Psoas muscle (tissue), 7 donors: ENCODE measurements at regions not wholly inside any gene's neighbourhood (a gene's known extent, or its start where the extent isn't known, plus 50 kb on each side); places are given as distances from the start of the nearest gene placed in this dataset.

Experiments
- ATAC-seq, 4 donors: fragments of 200-7000 bp; cut with Tn5 transposase; one replicate each; pipeline ENCODE4 v1.9.1; 2020; ENCODE audit warnings: moderate library complexity in 3 of 4, mild to moderate bottlenecking in 2 of 4
- DNase-seq, 2 donors: peaks; one replicate each; pipeline ENCODE4 v3.0.0-alpha.2; 2020
- H3K27ac ChIP-seq: fragments of 200-600 bp; one replicate; pipeline ENCODE4 v1.8.0; 2022
- H3K27me3 ChIP-seq, 3 donors: fragments of 200-600 bp in 1 of 3; one replicate each; pipeline versions ENCODE4 v1.6.1 to v1.8.0; 2013 to 2022; ENCODE audit warnings: low read length in 2 of 3, mild to moderate bottlenecking in 2 of 3, moderate library complexity in 1 of 3; ENCODE audit not compliant: insufficient read depth in 3 of 3
- H3K36me3 ChIP-seq, 2 donors: fragments of 200-600 bp in 1 of 2; one replicate each; pipeline versions ENCODE4 v1.6.1 to v1.8.0; 2013 to 2022; ENCODE audit warnings: low read depth in 1 of 2, mild to moderate bottlenecking in 1 of 2, moderate library complexity in 1 of 2; ENCODE audit not compliant: insufficient read depth in 1 of 2
- H3K4me1 ChIP-seq: fragments of 200-600 bp; one replicate; pipeline ENCODE4 v1.8.0; 2022
- H3K4me3 ChIP-seq: fragments of 200-600 bp; one replicate; pipeline ENCODE4 v1.8.0; 2022; ENCODE audit warnings: mild to moderate bottlenecking
- H3K9me3 ChIP-seq: fragments of 200-600 bp; one replicate; pipeline ENCODE4 v1.8.0; 2022
- CTCF ChIP-seq: fragments of 200-600 bp; IDR thresholded peaks from one replicate; pipeline ENCODE4 v1.8.0; 2022; ENCODE audit warnings: antibody characterized with exemption
- whole genome bisulfite sequencing, 3 donors: extraction: QIAGEN DNeasy Blood & Tissue Kit; methylation state at CpG; one replicate each; pipeline versions ENCODE4 v1.1.6 to v1.1.7; 2013; 5-methylcytosine and 5-hydroxymethylcytosine counted together
- intact Hi-C, 2 donors: fragments of 100-400 bp; cut with DNase I; formaldehyde crosslinking; loops; one replicate each; pipeline versions ENCODE4 v1.11.0 to v1.14.2; 2022
- donor health status: healthy with polysubstance abuse.
- donor health status: DM: no; HTN: no; CAD: no; lungs with moderate emphysema.
- donor health status: Bipolar disorder and iron deficiency.
- donor health status: healthy.
- donor health status: DM: yes; HTN: yes; CAD: no.
- donor health status: DM: no; HTN: no; CAD: no.
- donor health status: DM: yes; HTN: yes; CAD: no.

- intact Hi-C loops = no loop called here
- Histone ChIP-seq H3K27ac (no peak overlapping the region), H3K4me1 (no peaks in the 10 kb centered on the region), H3K36me3 (no peaks in the 10 kb centered on the region), H3K4me3 (no peak overlapping the region), H3K27me3 (no peaks in the 10 kb centered on the region), H3K9me3 (no peaks in the 10 kb centered on the region)
- TF ChIP-seq CTCF = no peak
- 85 to 92% (median 90%) methylated on average over 2 of the region's 2 CpGs for WGBS, 3 donors
- DNase-seq (no peak), ATAC-seq (no peak)
Observed at GRCh38 chr6:18976091-18976490, 588.9 kb downstream of the RNF144B start.

GRCh38 chr6:18976966-18977365, 589.8 kb downstream of the RNF144B start:
- ATAC-seq (no peak), DNase-seq (no peak)
- Histone ChIP-seq H3K27me3 (no peaks in the 10 kb centered on the region), H3K27ac (no peak overlapping the region), H3K4me3 (no peak overlapping the region), H3K9me3 (no peaks in the 10 kb centered on the region), H3K36me3 (no peaks in the 10 kb centered on the region), H3K4me1 (no peaks in the 10 kb centered on the region)
- 22 to 33% (median 31%) methylated on average over 1 of the region's 1 CpG for WGBS, 3 donors
- intact Hi-C loops = no loop called here
- TF ChIP-seq CTCF = no peak

- Histone ChIP-seq H3K4me3 (no peak overlapping the region), H3K27ac (no peak overlapping the region), H3K36me3 (no peaks in the 10 kb centered on the region), H3K4me1 (no peaks in the 10 kb centered on the region), H3K27me3 (no peaks in the 10 kb centered on the region), H3K9me3 (no peaks in the 10 kb centered on the region)
- 60 to 71% (median 66%) methylated on average over 3 of the region's 3 CpGs for WGBS, 3 donors
- intact Hi-C loops = no loop called here
- TF ChIP-seq CTCF = no peak
- no peak for ATAC-seq
- no peak for DNase-seq
Observed at GRCh38 chr6:18978337-18979128, 591.4 kb downstream of the RNF144B start.

GRCh38 chr6:18985061-18985460, 597.9 kb downstream of the RNF144B start:
- no peak overlapping the region for H3K27ac ChIP-seq

More at GRCh38 chr6:18985061-18985460, 597.9 kb downstream of the RNF144B start:
- Histone ChIP-seq H3K9me3 (no peaks in the 10 kb centered on the region), H3K36me3 (no peaks in the 10 kb centered on the region), H3K4me1 (no peaks in the 10 kb centered on the region), H3K4me3 (no peak overlapping the region), H3K27me3 (no peaks in the 10 kb centered on the region)
- 92 to 94% (median 92%) methylated on average over 8 of the region's 8 CpGs for WGBS, 3 donors
- TF ChIP-seq CTCF = no peak
- intact Hi-C loops = no loop called here
- no peak for ATAC-seq
- DNase-seq = no peak
